ENCODE measurements at regions not wholly inside any gene's neighbourhood (a gene's known extent, or its start where the extent isn't known, plus 50 kb on each side); places are given as distances from the start of the nearest gene placed in this dataset.

GRCh38 chrX:147333821-147334220 lies 519.3 kb upstream of the CXorf51A start:
- Histone ChIP-seq H2AK5ac (ENCODE audit: low read depth, low read length) (no peak overlapping the region), H3K9ac (ENCODE audit: low read depth, low read length) (no peak overlapping the region), H2BK120ac (ENCODE audit: low read depth, low read length) (no peak overlapping the region), H3K4ac (ENCODE audit: low read depth, low read length) (no peak overlapping the region), H4K5ac (ENCODE audit: low read depth, low read length) (no peak overlapping the region), H3K27me3 (ENCODE audit: control insufficient read depth, insufficient read depth, low read length) (no peaks in the 10 kb centered on the region), H3K4me3 (ENCODE audit: insufficient read depth, low read depth, low read length) (no peak overlapping the region), H3K4me1 (ENCODE audit: control insufficient read depth, insufficient read depth, low read length) (no peaks in the 10 kb centered on the region), H2BK20ac (ENCODE audit: low read depth, low read length) (no peak overlapping the region), H3K4me2 (ENCODE audit: low read depth, low read length) (no peak overlapping the region), H3K9me1 (ENCODE audit: insufficient read depth, low read length) (no peaks in the 10 kb centered on the region), H4K8ac (ENCODE audit: low read depth in 2 of 2, low read length in 2 of 2) (no peak overlapping the region), H4K91ac (ENCODE audit: insufficient read depth, low read depth, low read length) (no peak overlapping the region), H2AK9ac (replicated peaks; ENCODE audit: low read depth, low read length, poor library complexity) (no peak overlapping the region), H3K79me1 (ENCODE audit: low read depth in 1 of 2, low read length in 2 of 2) (no peaks in the 10 kb centered on the region), H2BK15ac (ENCODE audit: low read depth, low read length) (no peak overlapping the region), H3K23ac (ENCODE audit: low read depth, low read length) (no peak overlapping the region), H3K56ac (ENCODE audit: extremely low read depth, insufficient read depth, low read length) (no peak overlapping the region), H2AFZ (replicated peaks; ENCODE audit: low read length, poor library complexity) (no peak overlapping the region), H4K20me1 (ENCODE audit: insufficient read depth, low read length) (no peaks in the 10 kb centered on the region), H3K14ac (replicated peaks; ENCODE audit: low read depth, low read length) (no peak overlapping the region), H2BK5ac (ENCODE audit: low read depth, low read length, poor library complexity, severe bottlenecking) (no peak overlapping the region), H3K36me3 (ENCODE audit: control insufficient read depth, insufficient read depth, low read length) (no peaks in the 10 kb centered on the region), H3K27ac (ENCODE audit: insufficient read depth, low read length) (no peak overlapping the region), H3K18ac (ENCODE audit: low read depth, low read length) (no peak overlapping the region), H3K9me3 (ENCODE audit: control insufficient read depth, insufficient read depth, low read length) (no peaks in the 10 kb centered on the region; the same call in 1 of the 2 replicates)
- intact Hi-C loops (cut with micrococcal nuclease), result no loop called here
- DNase-seq (no peak), ATAC-seq (ENCODE audit: low read depth) (no peak)
- in situ Hi-C loops (cut with MboI; ENCODE audit: low sequenced_read_pairs), result no loop called here
- dilution Hi-C loops (cut with HindIII; ENCODE audit: low sequenced_read_pairs, unreplicated experiment), result no loop called here
- no CpG with 5 or more reads among the region's 5 CpGs for WGBS, 2 experiments (ENCODE audit: extremely low coverage in 2 of 2, insufficient read length in 1 of 2)
- POLR2A ChIA-PET (ENCODE audit: unreplicated experiment), result no interaction called here
- no TSS peak for BruUV-seq (replicated peaks)
- CTCF ChIA-PET, result interaction anchor here (0.6 kb wide), 1 partner anchor 752 kb away, joined by 3 read pairs; no protein-coding TSS in a partner anchor
- no peak for TF ChIP-seq FOS (IDR thresholded peaks at IDR 0.05; ENCODE audit: low read depth, low read length)
- no peak for TF ChIP-seq MXI1 (IDR thresholded peaks at IDR 0.05; ENCODE audit: borderline replicate concordance, low read depth, low read length)
